ENCODE measurements at regions not wholly inside any gene's neighbourhood (a gene's known extent, or its start where the extent isn't known, plus 50 kb on each side); places are given as distances from the start of the nearest gene placed in this dataset.

- TF ChIP-seq POLR2A (IDR thresholded peaks at IDR 0.05) (no peak), CTCF (IDR thresholded peaks at IDR 0.05) (no peak)
Measured at GRCh38 chr2:173593109-173593508, 238.4 kb downstream of the CDCA7 start.
